Heart right ventricle (tissue), 16 donors: ENCODE measurements at regions not wholly inside any gene's neighbourhood (a gene's known extent, or its start where the extent isn't known, plus 50 kb on each side); places are given as distances from the start of the nearest gene placed in this dataset.

Experiments
- ATAC-seq, 8 donors: fragments of 200-7000 bp; cut with Tn5 transposase; one replicate each; pipeline ENCODE4 v1.9.1; 2020; ENCODE audit warnings: mild to moderate bottlenecking in 8 of 8, moderate library complexity in 8 of 8, moderate number of reproducible peaks in 1 of 8
- DNase-seq, 2 donors: peaks; one replicate each; pipeline ENCODE4 v3.0.0-alpha.2; 2020
- H3K27ac ChIP-seq, 10 donors: fragments of 200-600 bp; sonication (generic) in 2 of 10; one replicate each; pipeline versions ENCODE4 v1.5.0 to v1.8.0; 2020 to 2022; ENCODE audit warnings: mild to moderate bottlenecking in 3 of 10
- H3K27me3 ChIP-seq, 7 donors: fragments of 200-600 bp; one replicate each; pipeline ENCODE4 v1.8.0; 2021 to 2022; ENCODE audit warnings: mild to moderate bottlenecking in 2 of 7
- H3K36me3 ChIP-seq, 9 donors: fragments of 200-600 bp; sonication (generic) in 1 of 9; one replicate each; pipeline versions ENCODE4 v1.5.0 to v1.8.0; 2020 to 2022; ENCODE audit warnings: mild to moderate bottlenecking in 2 of 9
- H3K4me1 ChIP-seq, 9 donors: fragments of 200-600 bp; sonication (generic) in 1 of 9; one replicate each; pipeline versions ENCODE4 v1.5.0 to v1.8.0; 2020 to 2022; ENCODE audit warnings: mild to moderate bottlenecking in 4 of 9
- H3K4me3 ChIP-seq, 10 donors: fragments of 200-600 bp; sonication (generic) in 2 of 10; one replicate each; pipeline versions ENCODE4 v1.5.0 to v1.8.0; 2020 to 2022; ENCODE audit warnings: mild to moderate bottlenecking in 7 of 10, moderate library complexity in 2 of 10
- H3K9me3 ChIP-seq, 11 donors: fragments of 200-600 bp in 10 of 11; sonication (generic) in 2 of 11; one replicate each; pipeline versions ENCODE4 v1.5.0 to v1.8.0; 2013 to 2022; ENCODE audit warnings: mild to moderate bottlenecking in 2 of 11, control low read depth in 1 of 11, moderate library complexity in 1 of 11
- CTCF ChIP-seq, 9 donors: fragments of 200-600 bp; sonication (generic) in 2 of 9; IDR thresholded peaks; one replicate each; pipeline versions ENCODE4 v1.5.0 to v1.8.0; 2021 to 2022; ENCODE audit warnings: antibody characterized with exemption in 9 of 9, mild to moderate bottlenecking in 5 of 9, moderate library complexity in 1 of 9
- WGBS, 2 donors: extraction: QIAGEN DNeasy Blood & Tissue Kit; methylation state at CpG; one replicate each; pipeline ENCODE4 v1.1.7; 2013; ENCODE audit warnings: inconsistent platforms in 1 of 2; 5-methylcytosine and 5-hydroxymethylcytosine counted together
- intact Hi-C, 10 donors: fragments of 100-400 bp; cut with DNase I; formaldehyde crosslinking; loops; one replicate each; pipeline versions ENCODE4 v1.11.1 to v1.14.2; 2022
- donor health status: Arrhythmogenic right ventricular cardiomyopathy.
- donor health status: ischemic (EF 13 %, LVEDD 7.1; RV severe dilation, severe dysfunction).
- donor health status: healthy with polysubstance abuse.
- donor health status: DM: no; HTN: yes; CAD: no.
- donor health status: DM: no; HTN: no; CAD: no.
- donor health status: ischemic (EF 25% LVEDD 6.9; RV normal size, moderate dysfunction).
- donor health status: ischemic (EF 25% LVEDD 5.7; RV mildly dilated, moderate dysfunction).
- donor health status: healthy.
- donor health status: DM: yes; HTN: yes; CAD: no.
- donor health status: Ischemic cardiomyopathy.
- donor health status: ischemic (EF 35%, LVEDD 5.7; RV mildly dilated, moderate dysfunction).
- donor health status: nonischemic (EF 11% LVEDD 7.7; RV severe dilation, severe dysfunction).
- donor health status: DM: yes; HTN: yes; CAD: no.
- donor health status: PGD.
- donor health status: ischemic (EF 29% LVEDD 5.4; RV normal size, mild dysfunction).
- donor health status: nonischemic (EF 23%, LVEDD 6.1; RV moderate dilation, normal function).

DNA sequence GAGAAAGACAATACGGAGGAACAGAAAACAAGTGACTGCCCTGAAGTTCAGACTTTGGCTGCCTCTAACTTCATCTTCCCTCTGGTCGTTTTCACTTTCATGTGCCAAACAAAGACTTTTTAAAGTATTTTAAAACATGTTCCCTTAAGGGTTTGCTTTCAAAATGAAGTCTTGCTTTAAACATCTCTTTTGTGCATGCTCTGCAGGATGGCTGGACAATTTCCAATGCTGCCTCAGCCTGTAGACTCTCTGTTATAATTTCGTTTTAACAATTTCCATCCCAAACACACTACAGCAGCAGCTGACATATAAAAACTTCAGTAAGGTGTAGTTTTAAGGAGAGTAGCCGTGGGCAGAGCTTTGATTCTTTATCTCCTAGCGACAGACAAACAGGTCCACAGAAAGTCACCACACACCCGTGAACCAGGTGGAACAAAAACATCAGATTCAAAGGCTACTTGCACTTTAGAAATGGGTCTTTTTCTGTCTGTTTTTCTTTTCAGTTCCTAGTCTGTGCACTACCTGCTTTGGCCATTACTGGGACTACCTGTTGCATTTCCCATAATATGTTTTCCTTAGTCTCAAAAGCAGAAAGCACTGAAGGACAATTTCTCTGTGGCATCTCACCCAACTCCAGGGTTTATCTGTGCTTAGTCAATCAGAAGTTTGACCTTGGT is 308.9 kb downstream of the DTWD2 start:
- no peak for ATAC-seq
- DNase-seq: no peak
- TF ChIP-seq CTCF (IDR thresholded peaks at IDR 0.05): no peak
- no peak overlapping the region for H3K27ac ChIP-seq
- intact Hi-C loops: no loop called here
- H3K4me1 ChIP-seq: no peaks in the 10 kb centered on the region
- no peaks in the 10 kb centered on the region for H3K36me3 ChIP-seq
- WGBS, 2 donors: 57 to 65% methylated on average over 6 of the region's 6 CpGs
- H3K9me3 ChIP-seq: peaks cover 0 to 14% (median 3%) of the 10 kb centered on the region in 11 donors
- H3K27me3 ChIP-seq: no peaks in the 10 kb centered on the region
- no peak overlapping the region for H3K4me3 ChIP-seq

DNA sequence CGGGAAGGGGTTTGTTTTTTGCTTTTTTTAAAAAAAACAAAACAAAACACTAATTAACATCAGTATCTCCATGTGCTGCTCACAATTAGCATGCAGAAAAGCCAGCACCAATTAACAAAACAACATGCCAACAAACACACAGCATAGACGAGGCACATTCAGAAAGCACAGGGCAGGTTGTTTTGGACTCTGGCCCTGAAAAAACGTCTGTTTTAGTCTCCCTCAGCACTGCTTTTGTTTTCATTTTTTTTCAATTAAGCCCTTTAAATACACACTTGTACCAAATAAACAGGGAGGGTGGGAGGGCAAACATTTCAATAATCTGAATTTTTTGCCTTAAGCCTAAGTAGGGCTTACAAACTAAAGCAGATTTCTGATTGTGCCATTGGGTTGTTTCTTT is 309.6 kb downstream of the DTWD2 start:
- Histone ChIP-seq H3K27me3 (no peaks in the 10 kb centered on the region), H3K36me3 (no peaks in the 10 kb centered on the region), H3K4me1 (no peaks in the 10 kb centered on the region), H3K9me3 (peaks cover 0 to 20% (median 8%) of the 10 kb centered on the region in 11 donors), H3K4me3 (no peak overlapping the region), H3K27ac (no peak overlapping the region)
- ATAC-seq (no peak), DNase-seq (no peak)
- TF ChIP-seq CTCF (IDR thresholded peaks at IDR 0.05): no peak
- WGBS, 2 donors: 39 to 51% methylated on average over 3 of the region's 3 CpGs
- intact Hi-C loops: no loop called here

DNA sequence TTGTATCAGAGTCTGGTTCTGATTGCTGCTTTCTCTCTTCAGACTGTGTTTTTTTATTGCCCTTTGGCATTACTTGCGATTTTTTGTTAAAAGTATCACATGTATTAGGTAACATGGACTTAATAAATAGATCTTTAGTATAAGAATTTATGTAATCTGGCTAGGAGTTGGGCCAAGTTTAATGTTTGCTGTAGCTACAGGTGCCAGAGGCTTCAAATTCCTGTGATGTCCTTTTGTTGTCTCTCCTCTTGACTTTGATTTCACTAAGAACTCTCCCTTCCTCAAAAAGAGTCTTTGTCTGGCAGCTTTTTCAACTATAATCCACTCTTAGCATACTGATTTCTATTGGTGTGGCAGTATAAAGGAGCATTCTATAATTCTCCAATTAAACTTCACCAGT is 313.1 kb downstream of the DTWD2 start:
- 73 to 81% methylated on average over 1 of the region's 1 CpG for WGBS, 2 donors
- no peak for TF ChIP-seq CTCF (IDR thresholded peaks at IDR 0.05)
- Histone ChIP-seq H3K27me3 (no peaks in the 10 kb centered on the region), H3K9me3 (peaks cover 0 to 49% (median 8%) of the 10 kb centered on the region in 11 donors), H3K27ac (no peak overlapping the region), H3K36me3 (no peaks in the 10 kb centered on the region), H3K4me3 (no peak overlapping the region), H3K4me1 (no peaks in the 10 kb centered on the region)
- ATAC-seq (no peak), DNase-seq (no peak)
- intact Hi-C loops: no loop called here

DNA sequence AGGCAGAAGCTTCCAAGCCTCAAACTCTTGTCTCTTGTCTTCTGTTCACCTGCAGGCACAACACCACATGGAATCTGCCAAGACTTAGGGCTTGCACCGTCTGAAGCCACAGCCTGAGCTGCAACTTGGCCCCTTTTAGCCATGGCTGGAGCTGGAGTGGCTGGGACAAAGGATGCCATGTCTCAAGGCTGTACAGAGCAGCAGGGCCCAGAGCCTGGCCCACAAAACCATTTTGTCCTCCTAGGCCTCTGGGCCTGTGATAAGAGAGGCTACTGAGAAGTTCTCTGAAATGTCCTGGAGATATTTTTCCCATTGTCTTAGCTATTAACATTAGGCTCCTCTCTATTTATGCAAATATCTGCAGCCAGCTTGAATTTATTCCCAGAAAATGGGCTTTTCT is 330.8 kb downstream of the DTWD2 start:
- WGBS, 2 donors: 67 to 75% methylated on average over 1 of the region's 1 CpG
- Histone ChIP-seq H3K4me1 (no peaks in the 10 kb centered on the region), H3K4me3 (no peak overlapping the region), H3K9me3 (peaks cover 0 to 34% (median 8%) of the 10 kb centered on the region in 11 donors), H3K36me3 (no peaks in the 10 kb centered on the region), H3K27ac (no peak overlapping the region), H3K27me3 (no peaks in the 10 kb centered on the region)
- DNase-seq: no peak
- ATAC-seq: no peak
- no peak for TF ChIP-seq CTCF (IDR thresholded peaks at IDR 0.05)
- intact Hi-C loops: no loop called here
